Fibroblast of skin of back (primary cell): ENCODE measurements at regions not wholly inside any gene's neighbourhood (a gene's known extent, or its start where the extent isn't known, plus 50 kb on each side); places are given as distances from the start of the nearest gene placed in this dataset.

Experiments used
- DNase-seq: peaks from one replicate; pipeline ENCODE4 v3.0.0-alpha.2; 2013

GRCh38 chr6:63371104-63371715 is 51.4 kb upstream of the LGSN start:
- no peak for DNase-seq

- no peak for DNase-seq
Observed at GRCh38 chr6:63372951-63373533, 53.3 kb upstream of the LGSN start.

DNA sequence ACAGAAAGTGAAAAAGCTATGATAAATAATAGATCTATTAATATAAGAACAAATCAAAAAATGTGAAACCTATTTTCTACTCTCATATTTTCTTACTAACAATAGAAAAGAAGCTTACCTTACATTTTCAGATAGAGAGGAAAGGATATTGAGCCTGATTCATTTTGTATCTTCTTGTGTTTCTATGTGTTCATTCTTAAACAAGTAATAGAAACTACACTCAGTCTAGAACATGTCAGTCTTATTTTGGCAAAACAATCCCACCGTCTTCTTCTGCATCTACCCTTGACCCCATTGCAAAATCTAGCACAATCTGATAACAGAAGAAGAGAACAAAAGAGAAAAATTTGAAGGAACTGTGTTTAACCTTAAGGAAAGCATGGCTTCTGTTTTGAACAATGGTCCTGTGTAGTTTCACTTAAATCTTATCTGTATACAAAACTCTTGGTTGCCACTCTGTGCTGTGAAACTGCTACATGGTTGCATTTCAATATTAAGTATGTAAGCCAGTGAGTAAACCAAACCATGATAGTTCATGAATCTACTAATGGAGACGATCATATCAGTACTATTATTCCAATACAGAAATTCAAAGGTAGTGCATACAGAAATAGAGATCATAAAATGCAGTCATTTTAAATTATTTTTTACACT is 69.5 kb upstream of the LGSN start:
- no peak for DNase-seq

GRCh38 chr6:63391203-63391970 is 71.6 kb upstream of the LGSN start:
- no peak for DNase-seq

DNA sequence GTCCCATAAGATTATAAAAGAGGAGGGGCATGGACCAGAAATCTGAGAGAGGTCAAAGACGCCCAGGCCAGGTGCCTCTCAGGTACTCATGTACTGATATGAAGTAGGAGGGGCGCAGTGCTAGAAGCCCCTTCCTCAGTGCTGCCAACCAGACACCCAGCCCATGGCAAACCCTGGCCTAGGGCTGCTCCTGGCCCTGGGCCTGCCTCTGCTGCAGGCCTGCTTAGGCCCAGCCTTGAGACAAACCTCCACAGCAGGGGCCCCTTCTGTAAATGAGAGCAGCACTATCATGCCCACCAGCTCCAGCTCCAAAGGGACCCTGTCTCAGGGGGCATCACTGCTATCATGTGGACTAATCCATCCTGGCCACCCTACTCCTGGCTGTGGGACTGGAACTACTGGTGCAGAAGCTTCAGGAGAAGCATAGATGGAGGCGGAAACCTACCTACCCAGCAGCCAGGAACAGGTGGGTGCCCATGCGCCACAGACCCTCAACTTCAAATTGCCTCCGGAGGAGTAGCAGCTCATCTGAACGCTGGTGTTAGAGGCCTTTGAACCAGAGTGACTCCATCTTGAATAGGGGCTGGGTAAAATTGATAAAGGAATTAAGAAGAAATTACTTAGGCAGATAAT is 72.4 kb upstream of the LGSN start:
- DNase-seq, result no peak

- DNase-seq, result no peak
Observed at GRCh38 chr6:63394656-63395308, 75.0 kb upstream of the LGSN start.

DNA sequence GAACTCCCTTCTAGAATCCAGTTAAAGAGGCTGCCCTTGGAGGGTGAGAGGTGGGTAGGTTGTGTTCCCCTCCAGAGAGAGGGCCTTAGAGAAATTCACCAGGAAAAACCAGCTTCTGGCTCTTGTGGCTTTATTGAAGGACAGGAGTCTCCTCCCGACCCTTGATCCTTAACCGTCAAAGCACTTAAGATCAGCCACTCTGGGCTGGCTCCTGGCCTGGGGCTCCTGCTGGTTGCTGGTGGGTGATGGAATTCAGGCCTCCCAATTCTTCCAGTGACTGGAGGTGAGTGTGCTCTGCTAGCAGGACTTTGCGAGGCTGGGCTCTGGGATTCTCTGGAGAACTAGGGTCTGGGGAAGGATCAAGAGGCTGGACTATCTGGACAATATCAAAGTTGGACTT is 75.6 kb upstream of the LGSN start:
- no peak for DNase-seq

DNA sequence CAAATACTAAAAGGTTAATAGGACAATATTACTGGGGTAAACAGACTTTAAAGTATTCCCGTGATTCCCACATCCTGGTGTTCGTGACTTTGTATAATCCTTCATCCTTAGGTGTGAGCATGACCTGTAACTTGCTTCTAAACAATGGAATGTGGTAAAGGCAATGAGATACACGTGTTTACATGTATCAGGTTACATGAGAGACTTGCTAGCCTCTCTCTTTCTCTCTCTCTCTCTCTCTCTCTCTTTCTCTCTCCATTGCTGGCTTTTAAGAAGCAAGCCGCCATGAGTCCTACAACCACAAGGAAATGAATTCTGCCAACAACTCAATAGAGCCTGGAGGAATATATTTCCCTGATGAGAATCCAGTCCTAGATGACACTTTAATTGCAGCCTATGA is 83.9 kb upstream of the LGSN start:
- DNase-seq, result no peak

GRCh38 chr6:63410435-63411426 is 90.9 kb upstream of the LGSN start:
- no peak for DNase-seq

- DNase-seq, result no peak
Observed at GRCh38 chr6:63415286-63415685, 95.5 kb upstream of the LGSN start.

DNA sequence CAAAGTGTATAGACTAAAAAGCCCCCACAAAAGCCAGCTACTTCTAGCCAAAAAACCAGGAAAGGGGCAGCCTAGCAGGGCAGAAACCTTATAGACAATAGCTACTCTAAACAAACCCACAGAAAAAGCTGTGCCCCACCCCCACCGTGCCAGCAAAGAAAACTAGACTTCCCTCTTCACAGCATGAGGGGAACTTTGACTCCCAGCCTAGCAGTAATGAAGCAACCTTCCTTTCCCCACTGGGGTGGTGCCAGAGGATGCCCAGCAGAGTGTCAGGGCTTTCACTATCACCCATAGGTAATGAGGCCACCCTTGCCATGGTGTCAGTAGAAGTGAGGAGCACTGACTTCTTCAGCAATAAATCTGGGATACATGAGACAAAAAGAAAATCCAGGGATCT is 99.0 kb upstream of the LGSN start:
- DNase-seq, result no peak

DNA sequence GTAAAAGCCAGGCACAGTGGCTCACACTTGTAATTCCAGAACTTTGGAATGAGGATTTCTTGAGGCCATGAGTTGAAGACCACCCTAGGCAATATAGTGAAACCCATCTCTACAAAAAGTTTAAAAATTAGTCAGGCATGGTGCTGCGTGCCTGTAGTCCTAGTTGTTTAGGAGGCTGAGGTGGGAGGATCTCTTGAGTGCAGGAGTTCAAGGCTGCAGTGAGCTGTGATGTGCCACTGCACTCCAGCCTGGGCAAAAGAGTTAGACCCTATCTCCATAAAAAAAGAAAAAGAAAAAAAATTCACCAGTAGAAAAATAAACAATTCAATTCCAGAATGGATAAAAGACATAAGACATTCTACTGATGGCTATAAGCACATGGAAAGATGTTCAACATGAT is 104.9 kb upstream of the LGSN start:
- no peak for DNase-seq

DNA sequence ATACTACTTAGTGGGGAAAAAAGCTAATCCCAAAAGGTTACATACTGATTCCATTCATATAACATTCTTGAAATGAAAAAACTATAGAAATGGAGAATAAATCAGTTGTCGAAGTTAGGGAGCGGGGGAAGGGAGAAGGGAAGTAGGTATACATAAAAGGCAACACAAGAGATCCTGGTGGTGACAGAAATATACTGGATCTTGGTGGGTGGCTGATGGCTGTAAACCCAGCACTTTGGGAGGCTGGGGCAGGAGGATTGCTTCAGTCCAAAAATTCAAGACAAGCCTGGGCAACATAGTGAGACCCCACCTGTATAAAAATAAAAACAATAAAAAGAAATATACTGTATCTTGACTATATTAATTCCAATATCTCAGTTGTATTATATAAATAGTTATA is 105.7 kb upstream of the LGSN start:
- DNase-seq, result no peak

DNA sequence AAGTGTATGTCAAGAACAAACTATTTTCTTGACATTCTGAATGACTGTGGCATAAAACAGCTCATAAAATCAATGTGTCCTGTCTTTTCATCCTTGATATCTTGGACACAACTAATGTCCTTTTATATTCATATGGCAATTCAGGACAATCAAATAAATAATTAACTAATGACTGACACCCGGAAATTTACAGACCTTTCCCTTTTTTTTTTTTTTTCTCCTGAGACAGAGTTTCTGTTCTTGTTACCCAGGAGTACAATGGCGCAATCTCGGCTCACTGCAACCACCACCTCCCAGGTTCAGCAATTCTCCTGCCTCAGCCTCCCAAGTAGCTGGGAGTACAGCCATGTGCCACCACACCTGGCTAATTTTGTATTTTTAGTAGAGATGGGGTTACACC is 107.1 kb upstream of the LGSN start:
- DNase-seq, result no peak

DNA sequence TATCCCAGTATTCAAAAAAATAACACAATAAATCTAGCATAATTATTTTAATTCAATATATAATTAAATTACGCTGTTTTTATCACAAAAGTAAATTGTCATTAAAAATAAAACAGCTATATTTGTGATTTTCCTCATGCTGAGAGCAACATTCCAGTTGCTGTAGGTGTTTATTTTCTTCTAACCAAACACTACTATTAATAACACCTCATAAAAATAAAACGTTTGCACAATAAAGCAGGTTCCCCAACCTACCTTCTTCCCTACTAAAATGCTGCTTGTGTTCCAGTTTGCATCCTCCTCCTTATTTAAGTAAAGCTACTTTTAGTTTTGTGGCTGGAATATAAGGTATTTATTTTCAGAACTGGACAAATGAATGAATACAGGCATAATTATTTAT is 108.2 kb upstream of the LGSN start:
- no peak for DNase-seq

DNA sequence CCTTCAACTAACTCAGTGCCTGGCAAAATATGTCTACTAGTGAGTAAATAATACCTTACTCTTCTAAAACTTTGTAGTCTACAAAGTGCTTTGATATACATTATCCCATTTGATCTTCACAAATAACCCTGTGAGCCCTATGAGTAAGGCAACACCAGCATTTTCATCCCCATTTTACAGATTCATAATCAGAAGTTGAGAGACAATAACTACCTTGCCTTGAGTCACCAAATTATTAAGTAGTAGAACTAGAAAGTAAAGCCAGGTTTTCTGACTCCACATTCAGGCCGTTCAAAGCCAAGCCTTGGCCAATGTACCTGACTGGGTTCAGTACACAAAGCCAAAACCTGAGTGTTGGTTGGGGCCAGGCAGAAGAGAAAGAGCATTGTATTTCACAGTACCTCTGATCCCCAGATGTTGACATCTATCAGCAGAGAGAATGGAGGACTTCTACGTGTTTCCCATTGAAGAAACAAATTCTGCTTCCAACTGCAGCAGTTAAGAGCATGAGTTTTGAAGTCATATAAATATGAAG is 111.3 kb upstream of the LGSN start:
- DNase-seq, result no peak

DNA sequence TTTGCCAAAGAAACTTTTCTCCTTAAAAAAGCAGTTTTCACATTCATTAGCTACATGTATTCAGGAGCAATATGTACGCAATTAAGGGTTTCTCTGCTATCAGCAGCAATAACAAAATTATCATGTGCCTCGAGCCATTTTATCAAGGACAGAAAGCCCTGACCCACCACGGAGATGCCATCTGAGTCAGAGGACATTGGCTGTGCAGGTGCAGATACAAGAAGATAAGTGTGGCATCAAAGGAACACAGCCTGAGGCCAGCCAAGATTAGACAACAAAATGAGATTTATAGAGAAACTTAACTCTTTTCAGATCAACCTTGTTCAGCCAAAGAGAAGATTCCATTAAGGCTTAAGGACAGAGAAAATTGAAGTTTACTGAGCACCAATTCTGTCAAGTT is 115.2 kb upstream of the LGSN start:
- DNase-seq, result no peak

- no peak for DNase-seq
Observed at GRCh38 chr6:63436356-63436755, 116.6 kb upstream of the LGSN start.

GRCh38 chr6:63437058-63437457 is 117.3 kb upstream of the LGSN start:
- no peak for DNase-seq

- no peak for DNase-seq
Observed at GRCh38 chr6:63440057-63440456, 120.3 kb upstream of the LGSN start.

DNA sequence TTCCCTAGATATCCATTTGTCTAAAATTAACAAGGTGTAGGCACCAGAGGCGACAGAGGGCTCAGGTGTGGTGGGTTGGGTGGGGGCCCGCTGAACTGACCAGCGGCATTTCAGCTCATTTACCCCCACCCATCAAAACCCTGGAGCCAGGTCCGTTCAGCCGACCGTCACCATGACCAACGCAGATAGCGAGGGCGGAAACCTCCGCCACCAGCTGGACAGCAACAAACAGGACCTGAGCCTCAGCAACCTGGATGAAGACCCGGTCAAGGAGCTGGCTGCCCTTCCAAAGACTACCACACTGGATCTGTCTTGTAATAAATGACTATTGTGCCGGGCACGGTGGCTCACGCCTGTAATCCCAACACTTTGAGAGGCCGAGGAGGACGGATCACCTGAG is 120.8 kb upstream of the LGSN start:
- DNase-seq, result no peak
